Tongue (tissue), 1 donor: ENCODE measurements at regions not wholly inside any gene's neighbourhood (a gene's known extent, or its start where the extent isn't known, plus 50 kb on each side); places are given as distances from the start of the nearest gene placed in this dataset.

Experiments
- DNase-seq: peaks from one replicate; pipeline ENCODE4 v3.0.0-alpha.2; 2015

GRCh38 chr12:67427336-67427735, 158.2 kb downstream of the CAND1 start:
- no peak for DNase-seq

GRCh38 chr12:67428431-67428830, 159.3 kb downstream of the CAND1 start:
- DNase-seq, result no peak

- peak; percentile 85 for DNase-seq
These were observed 161.7 kb downstream of the CAND1 start for GRCh38 chr12:67430708-67431335.

- DNase-seq, result no peak
These were observed 162.4 kb downstream of the CAND1 start for GRCh38 chr12:67431411-67432020.

- no peak for DNase-seq
These were observed 164.4 kb downstream of the CAND1 start for GRCh38 chr12:67433385-67434175.

GRCh38 chr12:67434671-67435370, 165.7 kb downstream of the CAND1 start:
- no peak for DNase-seq

GRCh38 chr12:67436230-67436629, 167.1 kb downstream of the CAND1 start:
- DNase-seq, result no peak

GRCh38 chr12:67437011-67437410, 167.9 kb downstream of the CAND1 start:
- DNase-seq, result no peak

- no peak for DNase-seq
These were observed 170.5 kb downstream of the CAND1 start for GRCh38 chr12:67439611-67440010.

- DNase-seq, result peak; percentile 91
These were observed 172.7 kb downstream of the CAND1 start for GRCh38 chr12:67441736-67442346.

GRCh38 chr12:67442347-67442841, 173.2 kb downstream of the CAND1 start:
- peak; percentile 72 for DNase-seq

GRCh38 chr12:67442896-67443295, 173.7 kb downstream of the CAND1 start:
- no peak for DNase-seq

GRCh38 chr12:67444542-67444941, 175.4 kb downstream of the CAND1 start:
- DNase-seq, result no peak

- no peak for DNase-seq
These were observed 177.6 kb downstream of the CAND1 start for GRCh38 chr12:67446716-67447115.

GRCh38 chr12:67447180-67447579, 178.0 kb downstream of the CAND1 start:
- DNase-seq, result no peak

GRCh38 chr12:67449591-67450052, 180.5 kb downstream of the CAND1 start:
- no peak for DNase-seq

GRCh38 chr12:67450441-67450840, 181.3 kb downstream of the CAND1 start:
- DNase-seq, result no peak

- DNase-seq, result no peak
These were observed 182.0 kb downstream of the CAND1 start for GRCh38 chr12:67451206-67451605.

GRCh38 chr12:67452119-67452805, 183.1 kb downstream of the CAND1 start:
- no peak for DNase-seq

- DNase-seq, result no peak
These were observed 184.0 kb downstream of the CAND1 start for GRCh38 chr12:67453191-67453590.

- no peak for DNase-seq
These were observed 186.1 kb downstream of the CAND1 start for GRCh38 chr12:67455236-67455635.
